Left hindlimb (tissue), 1 donor: ENCODE measurements at regions not wholly inside any gene's neighbourhood (a gene's known extent, or its start where the extent isn't known, plus 50 kb on each side); places are given as distances from the start of the nearest gene placed in this dataset.
A peak's percentile ranks its signal among the peaks of the same experiment; 100 is the strongest.
"Not testable (repeated sequence)": the region's sequence is repeated elsewhere in the genome, so short reads cannot be mapped to it uniquely, and the experiment has no call there.

Experiments
- DNase-seq: peaks from one replicate; pipeline ENCODE4 v3.0.0-alpha.2; 2018

- no peak for DNase-seq
Measured at GRCh38 chr1:230509281-230509977, 83.3 kb upstream of the PGBD5 start.

- peak; percentile 68 for DNase-seq
Measured at GRCh38 chr1:230507666-230508402, 81.7 kb upstream of the PGBD5 start.

GRCh38 chr1:230507236-230507635 lies 81.1 kb upstream of the PGBD5 start:
- DNase-seq, result no peak

GRCh38 chr1:230506451-230506850 lies 80.3 kb upstream of the PGBD5 start:
- DNase-seq, result no peak

GRCh38 chr1:230504310-230504709 lies 78.2 kb upstream of the PGBD5 start:
- DNase-seq, result no peak

GRCh38 chr1:230503726-230504125 lies 77.6 kb upstream of the PGBD5 start:
- DNase-seq, result no peak

GRCh38 chr1:230502996-230503395 lies 76.9 kb upstream of the PGBD5 start:
- no peak for DNase-seq

GRCh38 chr1:230502306-230502705 lies 76.2 kb upstream of the PGBD5 start:
- DNase-seq, result no peak

GRCh38 chr1:230501849-230502248 lies 75.7 kb upstream of the PGBD5 start:
- DNase-seq, result no peak

- DNase-seq, result peak; percentile 40
Measured at GRCh38 chr1:230501242-230501641, 75.1 kb upstream of the PGBD5 start.

- no peak for DNase-seq
Measured at GRCh38 chr1:230500063-230500462, 73.9 kb upstream of the PGBD5 start.

- no peak for DNase-seq
Measured at GRCh38 chr1:230499496-230499895, 73.4 kb upstream of the PGBD5 start.

GRCh38 chr1:230498704-230499103 lies 72.6 kb upstream of the PGBD5 start:
- DNase-seq, result no peak

GRCh38 chr1:230496451-230496850 lies 70.3 kb upstream of the PGBD5 start:
- no peak for DNase-seq

- no peak for DNase-seq
Measured at GRCh38 chr1:230495891-230496385, 69.8 kb upstream of the PGBD5 start.

- DNase-seq, result no peak
Measured at GRCh38 chr1:230495076-230495475, 68.9 kb upstream of the PGBD5 start.

- DNase-seq, result no peak
Measured at GRCh38 chr1:230494514-230494913, 68.4 kb upstream of the PGBD5 start.

- DNase-seq, result no peak
Measured at GRCh38 chr1:230494026-230494425, 67.9 kb upstream of the PGBD5 start.

GRCh38 chr1:230493264-230493663 lies 67.1 kb upstream of the PGBD5 start:
- DNase-seq, result no peak

- no peak for DNase-seq
Measured at GRCh38 chr1:230490436-230490835, 64.3 kb upstream of the PGBD5 start.

GRCh38 chr1:230487773-230488428 lies 61.8 kb upstream of the PGBD5 start:
- DNase-seq, result no peak

- DNase-seq, result no peak
Measured at GRCh38 chr1:230476622-230477003, 50.5 kb upstream of the PGBD5 start.

- DNase-seq, result not testable (repeated sequence)
Measured at GRCh38 chr1:230475856-230476621, 49.9 kb upstream of the PGBD5 start.
